HepG2 (cell line): ENCODE measurements at regions not wholly inside any gene's neighbourhood (a gene's known extent, or its start where the extent isn't known, plus 50 kb on each side); places are given as distances from the start of the nearest gene placed in this dataset.

Source experiments
- ATAC-seq: fragments of 200-7000 bp; cut with Tn5 transposase; 3 replicates; pipeline ENCODE4 v1.9.1; 2020; ENCODE audit warnings: mild to moderate bottlenecking, moderate library complexity
- BruUV-seq: library from RNA; stranded (reverse); fragments of 400-500 nt; replicated peaks from 2 replicates; lab custom pipeline; 2021; lab: Mats Ljungman, UMichigan
- CTCF ChIA-PET: fragments of 300-600 bp; formaldehyde crosslinking; extraction: SDS; loops from one replicate; lab custom pipeline; 2021; ENCODE audit warnings: low total read pairs, inconsistent platforms, low intra/inter-chr PET ratio; lab: Yijun Ruan, JAX
- POLR2A ChIA-PET: fragments of 350-600 bp; sonication (Branson Sonifier 250); formaldehyde crosslinking; loops from one replicate; lab custom pipeline; 2020; ENCODE audit warnings: antibody characterized with exemption, inconsistent platforms; lab: Yijun Ruan, JAX
- DNase-seq: peaks from one replicate; pipeline ENCODE4 v3.0.0-alpha.2; 2015; ENCODE audit warnings: low spot score
- FAIRE-seq: peaks from 3 replicates; lab custom pipeline; 2011; peaks lifted over from hg19 to GRCh38; lab: Jason Lieb, UNC
- H2AFZ ChIP-seq: one replicate; pipeline ENCODE4 v1.6.1; 2011; ENCODE audit warnings: low read length, inconsistent platforms
- H3K27ac ChIP-seq: fragments of 300-600 bp; 3 replicates; pipeline ENCODE4 v1.8.0; 2011; ENCODE audit warnings: mixed run types, mild to moderate bottlenecking, mixed read lengths, low read length, inconsistent platforms; ENCODE audit not compliant: insufficient read depth; ENCODE audit errors: extremely low read length
- H3K27me3 ChIP-seq, 2 experiments: fragments of 200-600 bp in 1 of 2; 2 replicates in 1 of 2; 3 replicates in 1 of 2; pipeline versions ENCODE4 v1.6.0 to v1.8.0; 2011; ENCODE audit warnings: low read length in 2 of 2, mild to moderate bottlenecking in 2 of 2, moderate library complexity in 2 of 2, inconsistent platforms in 1 of 2; ENCODE audit not compliant: insufficient read depth in 2 of 2, control insufficient read depth in 1 of 2
- H3K36me3 ChIP-seq, 2 experiments: fragments of 200-600 bp in 1 of 2; replicated peaks in 1 of 2; 2 replicates in 1 of 2; 3 replicates in 1 of 2; pipeline versions ENCODE4 v1.5.1 to v1.8.0; 2011; ENCODE audit warnings: low read length in 2 of 2, inconsistent platforms in 1 of 2; ENCODE audit not compliant: insufficient read depth in 2 of 2, control insufficient read depth in 1 of 2
- H3K4me1 ChIP-seq: 2 replicates; pipeline ENCODE4 v1.5.1; 2012; ENCODE audit warnings: low read length, inconsistent platforms; ENCODE audit not compliant: insufficient read depth
- H3K4me2 ChIP-seq: 2 replicates; pipeline ENCODE4 v1.6.0; 2011; ENCODE audit warnings: low read depth, low read length, inconsistent platforms
- H3K4me3 ChIP-seq, 3 experiments: fragments of 200-600 bp in 1 of 3; sonication (generic), shearing (Covaris generic) in 1 of 3; replicated peaks in 1 of 3; 2 replicates each; pipeline ENCODE4 v1.5.1; 2011 to 2016; ENCODE audit warnings: low read length in 3 of 3, inconsistent platforms in 2 of 3, low read depth in 2 of 3, mild to moderate bottlenecking in 2 of 3, control low read depth in 1 of 3, mixed read lengths in 1 of 3; ENCODE audit not compliant: insufficient read depth in 1 of 3
- H3K79me2 ChIP-seq: one replicate; pipeline ENCODE4 v1.6.1; 2011; ENCODE audit warnings: low read length, inconsistent platforms; ENCODE audit not compliant: insufficient read depth
- H3K9ac ChIP-seq: 2 replicates; pipeline ENCODE4 v1.6.0; 2011; ENCODE audit warnings: mild to moderate bottlenecking, low read depth, low read length, inconsistent platforms; ENCODE audit not compliant: insufficient read depth
- H3K9me3 ChIP-seq: 2 replicates; pipeline ENCODE4 v1.5.1; 2012; ENCODE audit warnings: mild to moderate bottlenecking, low read length
- H4K20me1 ChIP-seq: 2 replicates; pipeline ENCODE4 v1.6.0; 2011; ENCODE audit warnings: inconsistent platforms, mild to moderate bottlenecking, low read length, moderate library complexity; ENCODE audit not compliant: insufficient read depth
- ARHGAP35 ChIP-seq: sonication (generic); formaldehyde crosslinking; IDR thresholded peaks from 2 replicates; pipeline ENCODE4 v1.9.0; 2022; ENCODE audit warnings: mild to moderate bottlenecking, inconsistent platforms, moderate library complexity, missing genetic modification reagents, borderline replicate concordance
- DRAP1 ChIP-seq: IDR thresholded peaks from 2 replicates; pipeline ENCODE4 v1.6.1; 2016; ENCODE audit warnings: missing genetic modification reagents, missing compliant biosample characterization
- HCFC1 ChIP-seq: fragments of 150-350 bp; IDR thresholded peaks from 2 replicates; pipeline ENCODE4 v1.6.1; 2014; ENCODE audit warnings: low read depth, low read length
- SOX13 ChIP-seq, 3 experiments: fragments of 450-650 bp in 1 of 3; sonication (generic) in 1 of 3; formaldehyde crosslinking in 1 of 3; IDR thresholded peaks in 2 of 3; conservative IDR thresholded peaks in 1 of 3; 2 replicates each; pipeline versions ENCODE4 v1.5.0 to v1.6.1; 2016 to 2020; ENCODE audit warnings: antibody characterized with exemption in 1 of 3, mild to moderate bottlenecking in 1 of 3, missing compliant biosample characterization in 1 of 3, missing genetic modification reagents in 1 of 3, moderate library complexity in 1 of 3
- ZNF17 ChIP-seq: sonication (generic); formaldehyde crosslinking; IDR thresholded peaks from 2 replicates; pipeline ENCODE4 v1.5.0; 2020; ENCODE audit warnings: mild to moderate bottlenecking, missing genetic modification reagents
- ZNF224 ChIP-seq: sonication (generic); formaldehyde crosslinking; IDR thresholded peaks from 2 replicates; pipeline ENCODE4 v1.5.0; 2020; ENCODE audit warnings: mild to moderate bottlenecking, missing genetic modification reagents
- ZNF296 ChIP-seq: sonication (generic); formaldehyde crosslinking; conservative IDR thresholded peaks from 2 replicates; pipeline ENCODE4 v1.5.0; 2020; ENCODE audit warnings: mild to moderate bottlenecking, missing genetic modification reagents
- ZNF34 ChIP-seq: sonication (generic); formaldehyde crosslinking; IDR thresholded peaks from 2 replicates; pipeline ENCODE4 v1.4.0; 2020; ENCODE audit warnings: mild to moderate bottlenecking, missing genetic modification reagents, borderline replicate concordance
- ZNF567 ChIP-seq: sonication (generic); formaldehyde crosslinking; IDR thresholded peaks from 2 replicates; pipeline ENCODE4 v1.8.1; 2023; ENCODE audit warnings: mild to moderate bottlenecking, missing genetic modification reagents, borderline replicate concordance
- ZNF687 ChIP-seq: sonication (generic); formaldehyde crosslinking; IDR thresholded peaks from 2 replicates; pipeline ENCODE4 v1.5.1; 2020; ENCODE audit warnings: mild to moderate bottlenecking, missing genetic modification reagents, moderate library complexity
- ZSCAN30 ChIP-seq: sonication (generic); formaldehyde crosslinking; IDR thresholded peaks from 2 replicates; pipeline ENCODE4 v1.5.0; 2020; ENCODE audit warnings: mild to moderate bottlenecking, missing genetic modification reagents
- WGBS: methylation state at CpG from one replicate; pipeline ENCODE4 v1.1.6; 2017; ENCODE audit warnings: low lambda C conversion rate; 5-methylcytosine and 5-hydroxymethylcytosine counted together
- in situ Hi-C: cut with HindIII; loops from 2 replicates; pipeline ENCODE4 v1.10.0; 2017; ENCODE audit warnings: low pct_unique_long_range_greater_than_20kb; ENCODE audit not compliant: extremely low pct_ligation_motif_present
- intact Hi-C: fragments of 100-400 bp; cut with micrococcal nuclease; formaldehyde crosslinking; loops from one replicate; pipeline ENCODE4 v1.10.0; 2022; ENCODE audit not compliant: unreplicated experiment
- TF ChIP-seq, protein P1 (sequence below): sonication (generic); formaldehyde crosslinking; IDR thresholded peaks from 2 replicates; pipeline ENCODE4 v1.5.0; 2020; ENCODE audit warnings: mild to moderate bottlenecking, missing genetic modification reagents, moderate library complexity

DNA sequence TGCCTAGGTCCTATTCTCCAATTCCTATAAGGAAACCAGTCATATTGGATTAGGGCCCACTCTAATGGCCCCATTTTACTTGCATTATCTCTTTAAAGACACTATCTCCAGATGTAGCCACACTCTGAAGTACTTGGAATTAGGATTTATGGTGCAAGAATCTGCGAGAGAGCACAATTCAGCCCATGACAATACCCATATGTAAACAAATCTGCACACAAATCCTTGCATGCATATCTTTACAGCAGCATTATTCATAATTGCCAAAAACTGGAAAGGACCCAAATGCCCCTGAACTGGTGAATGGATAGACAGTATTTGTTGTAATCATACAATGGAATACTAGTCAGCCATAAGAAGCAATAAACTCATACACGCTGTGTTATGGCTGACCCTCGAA, 229.8 kb upstream of the ADAMTS5 start:
- Histone ChIP-seq H3K9ac (no peak overlapping the region), H4K20me1 (no peaks in the 10 kb centered on the region), H3K79me2 (no peaks in the 10 kb centered on the region), H3K27ac (no peak overlapping the region), H3K4me3 (no peak overlapping the region), H2AFZ (no peak overlapping the region), H3K4me1 (no peaks in the 10 kb centered on the region), H3K9me3 (peaks cover 90% of the 10 kb centered on the region), H3K36me3 (no peaks in the 10 kb centered on the region), H3K4me2 (no peak overlapping the region), H3K27me3 (no peaks in the 10 kb centered on the region)
- intact Hi-C loops, result no loop called here
- FAIRE-seq, result no peak
- in situ Hi-C loops, result no loop called here
- 2% methylated on average over 3 of the region's 3 CpGs for WGBS
- CTCF ChIA-PET, result no interaction called here
- POLR2A ChIA-PET, result no interaction called here
- no peak for ATAC-seq
- DNase-seq, result no peak
- BruUV-seq, result no TSS peak
- TF ChIP-seq ZNF567 (CRISPR knock-in tag) (no peak), ARHGAP35 (no peak), ZNF34 (no peak), HCFC1 (no peak), ZNF296 (no peak), ZSCAN30 (no peak), DRAP1 (no peak), ZNF17 (CRISPR knock-in tag) (no peak), SOX13 (IDR thresholded peaks at IDR 0.05) (no peak), SOX13 (CRISPR knock-in tag; conservative IDR thresholded peaks at IDR 0.05 in 1 of 2, IDR thresholded peaks at IDR 0.05 in 1 of 2) (no peak), ZNF224 (CRISPR knock-in tag) (no peak), ZNF687 (CRISPR knock-in tag) (no peak)
- TF ChIP-seq, protein P1, sequence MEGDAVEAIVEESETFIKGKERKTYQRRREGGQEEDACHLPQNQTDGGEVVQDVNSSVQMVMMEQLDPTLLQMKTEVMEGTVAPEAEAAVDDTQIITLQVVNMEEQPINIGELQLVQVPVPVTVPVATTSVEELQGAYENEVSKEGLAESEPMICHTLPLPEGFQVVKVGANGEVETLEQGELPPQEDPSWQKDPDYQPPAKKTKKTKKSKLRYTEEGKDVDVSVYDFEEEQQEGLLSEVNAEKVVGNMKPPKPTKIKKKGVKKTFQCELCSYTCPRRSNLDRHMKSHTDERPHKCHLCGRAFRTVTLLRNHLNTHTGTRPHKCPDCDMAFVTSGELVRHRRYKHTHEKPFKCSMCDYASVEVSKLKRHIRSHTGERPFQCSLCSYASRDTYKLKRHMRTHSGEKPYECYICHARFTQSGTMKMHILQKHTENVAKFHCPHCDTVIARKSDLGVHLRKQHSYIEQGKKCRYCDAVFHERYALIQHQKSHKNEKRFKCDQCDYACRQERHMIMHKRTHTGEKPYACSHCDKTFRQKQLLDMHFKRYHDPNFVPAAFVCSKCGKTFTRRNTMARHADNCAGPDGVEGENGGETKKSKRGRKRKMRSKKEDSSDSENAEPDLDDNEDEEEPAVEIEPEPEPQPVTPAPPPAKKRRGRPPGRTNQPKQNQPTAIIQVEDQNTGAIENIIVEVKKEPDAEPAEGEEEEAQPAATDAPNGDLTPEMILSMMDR (CRISPR knock-in tag), result no peak
